Thoracic aorta (tissue), 2 donors: ENCODE measurements at regions not wholly inside any gene's neighbourhood (a gene's known extent, or its start where the extent isn't known, plus 50 kb on each side); places are given as distances from the start of the nearest gene placed in this dataset.

ENCODE experiments used
- ATAC-seq: fragments of 150-250 bp; one replicate; pipeline ENCODE4 v1.8.0; 2017; ENCODE audit warnings: low read depth; ENCODE audit not compliant: insufficient number of reproducible peaks, low FRiP score
- DNase-seq: peaks from one replicate; pipeline ENCODE4 v3.0.0-alpha.2; 2020; ENCODE audit warnings: low spot score
- H3K27ac ChIP-seq, 2 donors: fragments of 200-600 bp; sonication (generic); 1 replicate in 1 of 2; 2 replicates in 1 of 2; pipeline ENCODE4 v1.5.1; 2016; ENCODE audit warnings: mild to moderate bottlenecking in 2 of 2, moderate library complexity in 2 of 2
- H3K27me3 ChIP-seq: fragments of 200-600 bp; sonication (generic); replicated peaks from 2 replicates; pipeline ENCODE4 v1.6.0; 2016; ENCODE audit warnings: mild to moderate bottlenecking; ENCODE audit not compliant: insufficient read depth
- H3K36me3 ChIP-seq: fragments of 200-600 bp; sonication (generic); one replicate; pipeline ENCODE4 v1.5.1; 2016
- H3K4me1 ChIP-seq, 2 donors: fragments of 200-600 bp; sonication (generic); 1 replicate in 1 of 2; 2 replicates in 1 of 2; pipeline versions ENCODE4 v1.5.1 to v1.6.0; 2016; ENCODE audit warnings: low read depth in 2 of 2, mild to moderate bottlenecking in 1 of 2; ENCODE audit not compliant: control insufficient read depth in 1 of 2
- H3K4me3 ChIP-seq: fragments of 200-600 bp; sonication (generic); 2 replicates; pipeline ENCODE4 v1.5.1; 2016; ENCODE audit warnings: mild to moderate bottlenecking
- H3K9me3 ChIP-seq: fragments of 200-600 bp; sonication (generic); 2 replicates; pipeline ENCODE4 v1.5.1; 2016
- TF ChIP-seq, protein P1 (sequence below): fragments of 200-600 bp; sonication (generic); IDR thresholded peaks from one replicate; pipeline ENCODE4 v1.5.1; 2019; ENCODE audit warnings: antibody characterized with exemption

DNA sequence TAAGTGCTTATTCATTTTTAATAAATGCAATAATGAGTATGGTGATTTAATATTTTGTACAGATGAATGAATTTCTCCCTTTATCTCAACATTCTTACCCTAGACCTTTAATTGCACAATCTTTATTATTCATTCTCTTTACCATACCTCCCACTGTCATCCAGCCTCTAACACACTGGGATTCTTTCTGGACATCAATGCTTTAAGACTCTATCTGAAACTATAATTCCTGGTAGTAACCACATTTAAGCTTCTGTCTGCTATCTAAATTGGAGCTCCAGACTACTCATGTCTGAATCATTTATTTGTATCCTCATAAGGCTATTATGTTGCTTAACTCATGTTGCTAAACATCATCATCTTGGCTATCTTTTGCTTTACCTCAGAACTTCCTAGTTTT, 270.2 kb downstream of the ALG10B start:
- DNase-seq (no peak), ATAC-seq (no peak)
- no peaks in the 10 kb centered on the region for H3K27me3 ChIP-seq
- no peaks in the 10 kb centered on the region for H3K36me3 ChIP-seq
- H3K27ac ChIP-seq = no peak overlapping the region
- TF ChIP-seq, protein P1, sequence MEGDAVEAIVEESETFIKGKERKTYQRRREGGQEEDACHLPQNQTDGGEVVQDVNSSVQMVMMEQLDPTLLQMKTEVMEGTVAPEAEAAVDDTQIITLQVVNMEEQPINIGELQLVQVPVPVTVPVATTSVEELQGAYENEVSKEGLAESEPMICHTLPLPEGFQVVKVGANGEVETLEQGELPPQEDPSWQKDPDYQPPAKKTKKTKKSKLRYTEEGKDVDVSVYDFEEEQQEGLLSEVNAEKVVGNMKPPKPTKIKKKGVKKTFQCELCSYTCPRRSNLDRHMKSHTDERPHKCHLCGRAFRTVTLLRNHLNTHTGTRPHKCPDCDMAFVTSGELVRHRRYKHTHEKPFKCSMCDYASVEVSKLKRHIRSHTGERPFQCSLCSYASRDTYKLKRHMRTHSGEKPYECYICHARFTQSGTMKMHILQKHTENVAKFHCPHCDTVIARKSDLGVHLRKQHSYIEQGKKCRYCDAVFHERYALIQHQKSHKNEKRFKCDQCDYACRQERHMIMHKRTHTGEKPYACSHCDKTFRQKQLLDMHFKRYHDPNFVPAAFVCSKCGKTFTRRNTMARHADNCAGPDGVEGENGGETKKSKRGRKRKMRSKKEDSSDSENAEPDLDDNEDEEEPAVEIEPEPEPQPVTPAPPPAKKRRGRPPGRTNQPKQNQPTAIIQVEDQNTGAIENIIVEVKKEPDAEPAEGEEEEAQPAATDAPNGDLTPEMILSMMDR = no peak
- no peaks in the 10 kb centered on the region for H3K9me3 ChIP-seq
- no peaks in the 10 kb centered on the region for H3K4me1 ChIP-seq
- H3K4me3 ChIP-seq = no peak overlapping the region

DNA sequence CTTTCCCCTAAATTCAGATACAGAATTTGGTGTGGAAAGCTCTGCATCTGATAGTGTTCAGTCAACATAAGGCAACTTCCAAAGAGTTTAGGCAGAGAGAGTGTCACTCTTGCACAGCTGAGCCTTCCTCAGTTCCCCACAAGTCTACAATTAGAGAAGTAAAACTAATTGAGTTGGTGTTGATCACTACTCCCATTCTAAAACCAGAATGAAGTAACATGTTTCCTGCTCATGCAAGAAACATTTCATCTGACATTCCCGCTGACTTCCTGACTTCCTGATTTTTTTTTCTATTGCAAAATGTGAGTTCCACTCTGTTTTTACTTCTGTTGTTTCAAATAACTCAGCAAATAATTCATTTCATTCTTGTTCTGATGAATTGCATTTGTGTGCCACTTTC, 271.0 kb downstream of the ALG10B start:
- TF ChIP-seq, protein P1 = no peak
- no peak overlapping the region for H3K27ac ChIP-seq
- H3K4me1 ChIP-seq = no peaks in the 10 kb centered on the region
- H3K9me3 ChIP-seq = no peaks in the 10 kb centered on the region
- no peaks in the 10 kb centered on the region for H3K27me3 ChIP-seq
- ATAC-seq = no peak
- H3K4me3 ChIP-seq = no peak overlapping the region
- no peaks in the 10 kb centered on the region for H3K36me3 ChIP-seq
- no peak for DNase-seq

DNA sequence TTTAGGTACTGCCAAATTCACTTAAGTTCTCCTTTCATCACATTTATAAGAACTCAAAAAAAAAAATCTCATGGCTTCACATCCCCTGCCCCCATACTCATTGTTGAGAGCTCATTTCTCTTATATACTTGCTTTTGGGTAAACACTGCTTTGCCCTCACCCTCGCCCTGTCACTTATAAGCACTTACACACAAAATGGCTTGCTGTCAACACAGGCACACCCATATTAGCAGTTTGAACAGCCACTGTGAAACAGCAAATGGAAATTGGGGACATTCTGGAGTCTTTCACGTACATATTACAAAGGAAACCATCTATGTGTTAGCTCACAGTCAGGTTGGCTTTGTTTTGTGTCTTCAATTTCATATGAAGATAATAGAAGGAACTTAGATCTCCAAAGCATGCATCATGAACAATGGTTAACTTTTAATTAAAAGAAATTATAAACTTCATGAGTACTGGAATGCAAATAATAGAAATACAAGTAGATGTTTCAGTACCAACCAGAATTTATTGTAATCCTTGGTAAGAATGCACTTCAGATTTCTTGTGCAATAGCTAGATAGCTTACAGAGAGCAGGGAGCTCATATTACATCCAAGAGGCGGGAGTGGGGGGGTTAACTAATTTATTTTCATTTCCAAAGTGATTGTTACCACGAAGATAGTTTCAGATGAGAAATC, 272.2 kb downstream of the ALG10B start:
- ATAC-seq = no peak
- no peak overlapping the region for H3K4me3 ChIP-seq

DNA sequence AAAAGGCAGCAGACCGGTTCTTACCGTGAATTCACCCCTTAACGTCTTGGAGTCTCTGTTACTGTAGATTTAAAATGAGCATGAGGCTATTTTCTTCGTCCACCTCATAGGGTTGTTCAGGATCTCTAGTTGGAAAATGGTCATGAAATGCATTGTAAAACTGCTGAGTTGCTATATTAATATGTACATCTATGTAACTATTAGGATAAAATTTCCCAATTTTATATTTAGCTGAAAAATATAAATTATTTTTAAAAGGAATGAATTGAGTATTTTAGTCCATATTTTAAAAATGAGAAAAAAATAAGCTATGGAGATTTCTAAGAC, 272.7 kb downstream of the ALG10B start:
- DNase-seq = no peak
- Histone ChIP-seq H3K36me3 (no peaks in the 10 kb centered on the region), H3K27ac (no peak overlapping the region), H3K9me3 (no peaks in the 10 kb centered on the region), H3K4me1 (no peaks in the 10 kb centered on the region), H3K4me3 (no peak overlapping the region), H3K27me3 (no peaks in the 10 kb centered on the region)
- no peak for ATAC-seq
- TF ChIP-seq, protein P1 = no peak

More for the DNA sequence above, 272.2 kb downstream of the ALG10B start:
- Histone ChIP-seq H3K27ac (no peak overlapping the region), H3K4me1 (no peaks in the 10 kb centered on the region), H3K36me3 (no peaks in the 10 kb centered on the region), H3K9me3 (no peaks in the 10 kb centered on the region), H3K27me3 (no peaks in the 10 kb centered on the region)
- TF ChIP-seq, protein P1 = no peak
- no peak for DNase-seq

DNA sequence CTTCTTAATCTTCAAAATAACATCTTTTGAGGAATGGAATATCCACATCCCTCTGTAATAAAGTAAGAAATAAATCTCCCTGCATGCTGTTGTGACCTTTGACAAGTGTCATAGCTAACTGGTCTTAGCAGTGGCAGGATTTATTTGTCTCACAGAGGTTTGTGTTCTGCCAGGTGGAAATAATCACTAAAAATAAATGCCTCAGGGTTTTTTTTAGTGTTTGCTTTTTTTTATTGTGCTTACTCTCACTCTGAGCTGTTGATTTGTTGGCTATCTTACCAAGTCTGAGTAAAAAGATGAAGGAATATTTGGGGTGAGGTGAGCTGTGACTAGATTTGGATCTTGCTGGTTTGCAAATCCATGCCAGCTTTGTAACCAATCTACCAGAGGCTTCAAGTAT, 285.4 kb downstream of the ALG10B start:
- no peaks in the 10 kb centered on the region for H3K27me3 ChIP-seq
- no peaks in the 10 kb centered on the region for H3K36me3 ChIP-seq
- H3K4me1 ChIP-seq = no peaks in the 10 kb centered on the region
- H3K9me3 ChIP-seq = peaks cover 9% of the 10 kb centered on the region
- TF ChIP-seq, protein P1 = no peak
- ATAC-seq = no peak
- H3K4me3 ChIP-seq = no peak overlapping the region
- no peak for DNase-seq
- H3K27ac ChIP-seq = no peak overlapping the region
